LNCaP clone FGC (cell line): ENCODE measurements at regions not wholly inside any gene's neighbourhood (a gene's known extent, or its start where the extent isn't known, plus 50 kb on each side); places are given as distances from the start of the nearest gene placed in this dataset.

Experiments used
- DNase-seq: peaks from one replicate; pipeline ENCODE4 v3.0.0-alpha.2; 2011; ENCODE audit warnings: low read depth
- H3K4me3 ChIP-seq: 2 replicates; pipeline ENCODE4 v1.5.1; 2011; ENCODE audit warnings: mild to moderate bottlenecking, low read depth, low read length, control low read depth
- TF ChIP-seq, protein P1 (sequence below): IDR thresholded peaks from 2 replicates; pipeline ENCODE4 v1.5.1; 2012; ENCODE audit warnings: mild to moderate bottlenecking; ENCODE audit not compliant: control insufficient read depth, insufficient read depth; ENCODE audit errors: extremely low read depth

DNA sequence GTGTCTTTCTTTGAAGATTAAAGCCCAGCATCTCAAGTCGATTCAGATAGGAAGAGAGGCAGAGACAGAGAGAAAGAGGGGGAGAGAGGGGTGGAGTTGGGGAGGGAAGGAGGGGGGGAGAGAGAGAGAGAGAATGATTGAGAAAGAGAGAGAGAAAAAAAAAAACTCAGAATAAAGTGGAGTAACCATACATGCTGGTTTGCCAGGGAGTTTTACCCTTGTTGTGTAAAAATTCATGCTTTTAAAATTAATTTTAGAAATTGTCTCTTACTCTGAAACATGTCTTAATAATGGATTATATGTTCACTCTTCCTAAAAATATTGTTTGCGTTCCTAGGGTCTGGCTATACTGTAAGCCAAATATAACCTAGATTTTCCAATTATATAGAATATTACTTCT lies 908.5 kb downstream of the DSC3 start:
- no peak for DNase-seq
- H3K4me3 ChIP-seq: no peak overlapping the region
- TF ChIP-seq, protein P1, sequence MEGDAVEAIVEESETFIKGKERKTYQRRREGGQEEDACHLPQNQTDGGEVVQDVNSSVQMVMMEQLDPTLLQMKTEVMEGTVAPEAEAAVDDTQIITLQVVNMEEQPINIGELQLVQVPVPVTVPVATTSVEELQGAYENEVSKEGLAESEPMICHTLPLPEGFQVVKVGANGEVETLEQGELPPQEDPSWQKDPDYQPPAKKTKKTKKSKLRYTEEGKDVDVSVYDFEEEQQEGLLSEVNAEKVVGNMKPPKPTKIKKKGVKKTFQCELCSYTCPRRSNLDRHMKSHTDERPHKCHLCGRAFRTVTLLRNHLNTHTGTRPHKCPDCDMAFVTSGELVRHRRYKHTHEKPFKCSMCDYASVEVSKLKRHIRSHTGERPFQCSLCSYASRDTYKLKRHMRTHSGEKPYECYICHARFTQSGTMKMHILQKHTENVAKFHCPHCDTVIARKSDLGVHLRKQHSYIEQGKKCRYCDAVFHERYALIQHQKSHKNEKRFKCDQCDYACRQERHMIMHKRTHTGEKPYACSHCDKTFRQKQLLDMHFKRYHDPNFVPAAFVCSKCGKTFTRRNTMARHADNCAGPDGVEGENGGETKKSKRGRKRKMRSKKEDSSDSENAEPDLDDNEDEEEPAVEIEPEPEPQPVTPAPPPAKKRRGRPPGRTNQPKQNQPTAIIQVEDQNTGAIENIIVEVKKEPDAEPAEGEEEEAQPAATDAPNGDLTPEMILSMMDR: no peak

GRCh38 chr18:30132959-30133358 lies 909.6 kb downstream of the DSC3 start:
- no peak overlapping the region for H3K4me3 ChIP-seq
- no peak for DNase-seq
- TF ChIP-seq, protein P1: no peak

DNA sequence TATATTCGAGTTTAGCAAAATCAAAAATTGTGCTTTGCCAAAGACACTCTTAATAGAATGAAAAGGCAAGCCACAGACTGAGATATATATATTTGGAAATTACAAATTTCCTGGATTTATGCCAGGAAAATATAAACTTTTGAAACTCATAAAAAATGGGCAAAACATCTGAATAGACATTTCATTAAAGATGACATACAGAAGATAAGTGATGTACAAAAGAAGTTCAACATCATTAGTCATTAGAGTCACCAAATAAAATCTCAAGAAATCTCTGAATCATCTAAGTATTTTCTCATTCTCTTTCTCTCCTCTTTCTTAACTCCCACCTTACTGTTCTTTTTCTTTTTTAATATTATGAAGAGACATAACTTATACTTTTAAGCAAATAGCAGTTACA lies 921.1 kb downstream of the DSC3 start:
- TF ChIP-seq, protein P1: no peak
- DNase-seq: no peak
- no peak overlapping the region for H3K4me3 ChIP-seq

DNA sequence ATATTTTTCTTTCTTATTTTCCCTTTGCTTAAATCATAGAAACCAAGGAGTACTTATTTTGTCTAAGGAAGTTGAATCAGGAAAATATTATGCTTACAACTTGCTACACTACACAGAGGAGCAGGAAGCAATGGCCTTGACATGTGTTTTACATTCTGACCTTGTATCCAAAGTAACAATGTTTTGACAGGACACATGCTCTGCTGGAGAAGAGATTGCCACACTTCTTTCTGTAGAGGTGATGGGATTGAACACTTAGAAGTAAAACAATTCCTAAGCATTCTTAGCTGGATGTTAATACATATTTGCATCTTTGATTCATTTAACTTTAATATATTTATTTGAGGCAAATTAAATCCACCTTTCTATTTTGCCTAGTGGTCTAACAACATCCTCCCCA lies 929.1 kb downstream of the DSC3 start:
- TF ChIP-seq, protein P1: no peak
- no peak for DNase-seq
- no peak overlapping the region for H3K4me3 ChIP-seq

- TF ChIP-seq, protein P1: no peak
- no peak for DNase-seq
- H3K4me3 ChIP-seq: no peak overlapping the region
Measured at GRCh38 chr18:30106356-30106755, 936.2 kb downstream of the DSC3 start.

DNA sequence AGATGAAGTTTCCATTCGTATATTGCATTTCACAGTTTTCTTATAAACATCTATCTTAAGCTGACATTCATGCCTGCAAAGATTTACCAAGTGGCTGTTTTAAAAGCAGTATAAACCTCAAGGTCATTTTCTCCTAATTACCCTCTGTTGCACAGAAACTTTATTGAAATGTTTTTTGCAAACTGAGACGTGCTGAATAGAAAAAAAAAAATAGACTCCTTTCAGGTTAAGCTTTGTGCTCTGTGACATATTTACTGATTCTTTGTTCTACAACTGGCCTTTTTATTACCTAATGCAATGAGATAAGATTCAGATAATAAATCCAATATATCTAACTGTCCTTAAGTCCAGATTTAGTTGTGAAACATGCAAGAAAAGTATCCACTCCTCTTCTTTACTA lies 938.7 kb downstream of the DSC3 start:
- no peak for DNase-seq
- no peak overlapping the region for H3K4me3 ChIP-seq
- TF ChIP-seq, protein P1: no peak

- no peak overlapping the region for H3K4me3 ChIP-seq
- no peak for DNase-seq
- TF ChIP-seq, protein P1: no peak
Measured at GRCh38 chr18:30096796-30097195, 945.7 kb downstream of the DSC3 start.
